H9 (cell line): ENCODE measurements at regions not wholly inside any gene's neighbourhood (a gene's known extent, or its start where the extent isn't known, plus 50 kb on each side); places are given as distances from the start of the nearest gene placed in this dataset.

Experiments used
- DNase-seq: peaks from one replicate; pipeline ENCODE4 v3.0.0-alpha.2; 2017
- H2AFZ ChIP-seq: one replicate; pipeline ENCODE4 v1.6.1; 2013; ENCODE audit warnings: mild to moderate bottlenecking, low read length, control low read depth, moderate library complexity
- H2AK5ac ChIP-seq: 2 replicates; pipeline ENCODE4 v1.6.1; 2013; ENCODE audit warnings: low read length, control low read depth, mixed read lengths; ENCODE audit not compliant: insufficient read length
- H2BK120ac ChIP-seq: one replicate; pipeline ENCODE4 v1.6.1; 2013; ENCODE audit warnings: low read depth, mild to moderate bottlenecking, low read length, control low read depth, inconsistent platforms; ENCODE audit not compliant: poor library complexity, severe bottlenecking
- H2BK12ac ChIP-seq: 2 replicates; pipeline ENCODE4 v1.6.1; 2013; ENCODE audit warnings: low read length, control low read depth, mixed read lengths, low read depth; ENCODE audit not compliant: insufficient read length
- H2BK15ac ChIP-seq: 2 replicates; pipeline ENCODE4 v1.6.1; 2013; ENCODE audit warnings: low read depth, low read length, control low read depth
- H2BK20ac ChIP-seq: one replicate; pipeline ENCODE4 v1.6.1; 2013; ENCODE audit warnings: low read depth, mild to moderate bottlenecking, low read length, control low read depth, inconsistent platforms; ENCODE audit not compliant: poor library complexity, severe bottlenecking
- H2BK5ac ChIP-seq: 2 replicates; pipeline ENCODE4 v1.6.1; 2013; ENCODE audit warnings: low read length, control low read depth, mixed read lengths; ENCODE audit not compliant: insufficient read length
- H3K14ac ChIP-seq: 2 replicates; pipeline ENCODE4 v1.6.1; 2013; ENCODE audit warnings: low read length, control low read depth; ENCODE audit not compliant: insufficient read depth
- H3K18ac ChIP-seq: 2 replicates; pipeline ENCODE4 v1.6.1; 2013; ENCODE audit warnings: low read depth, mild to moderate bottlenecking, mixed read lengths, low read length, control low read depth; ENCODE audit not compliant: insufficient read length
- H3K23ac ChIP-seq: 2 replicates; pipeline ENCODE4 v1.6.1; 2013; ENCODE audit warnings: low read length, control low read depth, mixed read lengths, low read depth; ENCODE audit not compliant: insufficient read length
- H3K23me2 ChIP-seq: 2 replicates; pipeline ENCODE4 v1.6.1; 2013; ENCODE audit warnings: low read depth, mild to moderate bottlenecking, mixed read lengths, low read length, control low read depth; ENCODE audit not compliant: insufficient read length, poor library complexity, severe bottlenecking
- H3K27ac ChIP-seq: 2 replicates; pipeline ENCODE4 v1.5.1; 2013; ENCODE audit warnings: low read length, control low read depth, mixed read lengths, low read depth; ENCODE audit not compliant: insufficient read length
- H3K27me3 ChIP-seq: 2 replicates; pipeline ENCODE4 v1.6.1; 2013; ENCODE audit warnings: low read length, control low read depth, inconsistent platforms; ENCODE audit not compliant: insufficient read depth
- H3K4ac ChIP-seq: 2 replicates; pipeline ENCODE4 v1.6.1; 2013; ENCODE audit warnings: low read depth, mild to moderate bottlenecking, control low read depth, inconsistent platforms, low read length, moderate library complexity
- H3K4me1 ChIP-seq: 2 replicates; pipeline ENCODE4 v1.6.1; 2013; ENCODE audit warnings: low read length, control low read depth, inconsistent platforms; ENCODE audit not compliant: insufficient read depth
- H3K4me2 ChIP-seq: 2 replicates; pipeline ENCODE4 v1.6.1; 2013; ENCODE audit warnings: low read length, control low read depth, mixed read lengths; ENCODE audit not compliant: insufficient read length, insufficient read depth
- H3K56ac ChIP-seq: 2 replicates; pipeline ENCODE4 v1.6.1; 2013; ENCODE audit warnings: low read depth, mild to moderate bottlenecking, mixed read lengths, low read length, control low read depth; ENCODE audit not compliant: insufficient read length
- H3K79me1 ChIP-seq: 2 replicates; pipeline ENCODE4 v1.6.1; 2013; ENCODE audit warnings: low read depth, mild to moderate bottlenecking, moderate library complexity, low read length, control low read depth, inconsistent platforms; ENCODE audit not compliant: insufficient read depth, poor library complexity, severe bottlenecking
- H3K79me2 ChIP-seq: 2 replicates; pipeline ENCODE4 v1.6.1; 2013; ENCODE audit warnings: low read length, control low read depth, inconsistent platforms; ENCODE audit not compliant: insufficient read depth
- H3K9ac ChIP-seq: 2 replicates; pipeline ENCODE4 v1.6.1; 2013; ENCODE audit warnings: low read length, control low read depth, mixed read lengths; ENCODE audit not compliant: insufficient read length; ENCODE audit errors: extremely low read depth
- H3K9me3 ChIP-seq: one replicate; pipeline ENCODE4 v1.6.1; 2013; ENCODE audit warnings: low read depth, low read length, inconsistent platforms; ENCODE audit not compliant: control insufficient read depth
- H3T11ph ChIP-seq: one replicate; pipeline ENCODE4 v1.6.1; 2013; ENCODE audit warnings: mild to moderate bottlenecking, low read length, control low read depth, inconsistent platforms
- H4K20me1 ChIP-seq: one replicate; pipeline ENCODE4 v1.6.1; 2013; ENCODE audit not compliant: control insufficient read depth, insufficient read length, insufficient read depth
- H4K5ac ChIP-seq: 2 replicates; pipeline ENCODE4 v1.6.1; 2013; ENCODE audit warnings: low read depth, mild to moderate bottlenecking, mixed read lengths, low read length, control low read depth; ENCODE audit not compliant: insufficient read length
- H4K8ac ChIP-seq: replicated peaks from 2 replicates; pipeline ENCODE4 v1.6.1; 2013; ENCODE audit warnings: low read length, control low read depth, mixed read lengths, low read depth; ENCODE audit not compliant: insufficient read length
- H4K91ac ChIP-seq: 2 replicates; pipeline ENCODE4 v1.6.1; 2013; ENCODE audit warnings: low read depth, mild to moderate bottlenecking, moderate library complexity, mixed read lengths, low read length, control low read depth; ENCODE audit not compliant: insufficient read length
- H3K27ac Mint-ChIP-seq, 3 experiments: 2 replicates in 2 of 3; 3 replicates in 1 of 3; pipeline ENCODE4 v1.8.0; 2020 to 2021; ENCODE audit warnings: mixed read lengths in 3 of 3, mild to moderate bottlenecking in 1 of 3, moderate library complexity in 1 of 3
- H3K27me3 Mint-ChIP-seq: 2 replicates; pipeline ENCODE4 v1.8.0; 2021; ENCODE audit warnings: low read depth, mild to moderate bottlenecking, moderate library complexity, mixed read lengths
- H3K36me3 Mint-ChIP-seq, 3 experiments: 2 replicates in 2 of 3; 3 replicates in 1 of 3; pipeline ENCODE4 v1.8.0; 2020 to 2021; ENCODE audit warnings: low read depth in 3 of 3, mixed read lengths in 3 of 3; ENCODE audit not compliant: insufficient read depth in 1 of 3
- H3K4me1 Mint-ChIP-seq, 2 experiments: 2 replicates each; pipeline ENCODE4 v1.8.0; 2020; ENCODE audit warnings: mixed read lengths in 2 of 2
- H3K4me3 Mint-ChIP-seq, 2 experiments: 2 replicates in 1 of 2; 3 replicates in 1 of 2; pipeline ENCODE4 v1.8.0; 2020 to 2021; ENCODE audit warnings: mild to moderate bottlenecking in 2 of 2, mixed read lengths in 2 of 2, moderate library complexity in 1 of 2
- H3K9me3 Mint-ChIP-seq, 2 experiments: 2 replicates in 1 of 2; 3 replicates in 1 of 2; pipeline ENCODE4 v1.8.0; 2020; ENCODE audit warnings: mild to moderate bottlenecking in 2 of 2, mixed read lengths in 2 of 2, moderate library complexity in 1 of 2
- CTCF ChIP-seq: fragments of 200-600 bp; sonication (generic); conservative IDR thresholded peaks from 3 replicates; pipeline ENCODE4 v1.8.0; 2021; ENCODE audit warnings: antibody characterized with exemption, mild to moderate bottlenecking
- WGBS: extraction: QIAGEN DNeasy Blood & Tissue Kit; methylation state at CpG from one replicate; pipeline ENCODE4 v1.1.7; 2013; ENCODE audit warnings: missing lambda C conversion rate, low lambda C conversion rate, mixed read lengths; ENCODE audit not compliant: insufficient read length; ENCODE audit errors: extremely low coverage; 5-methylcytosine and 5-hydroxymethylcytosine counted together

- Histone ChIP-seq H2BK12ac (no peak overlapping the region), H3K18ac (no peak overlapping the region), H3K27me3 (peaks cover 4% of the 10 kb centered on the region; the same call in 1 of the 2 replicates), H3K9ac (no peak overlapping the region), H3K23ac (no peak overlapping the region), H2AFZ (no peak overlapping the region), H3K27ac (no peak overlapping the region), H3K4me2 (no peak overlapping the region), H3K79me2 (no peaks in the 10 kb centered on the region), H3K23me2 (no peaks in the 10 kb centered on the region), H3K4ac (no peak overlapping the region), H3K14ac (no peak overlapping the region), H3T11ph (no peak overlapping the region), H3K79me1 (no peaks in the 10 kb centered on the region), H2BK20ac (no peak overlapping the region), H2BK5ac (no peak overlapping the region), H4K91ac (no peak overlapping the region), H4K20me1 (no peaks in the 10 kb centered on the region), H4K8ac (no peak overlapping the region), H2AK5ac (no peak overlapping the region), H4K5ac (no peak overlapping the region), H2BK15ac (no peak overlapping the region), H3K4me1 (no peaks in the 10 kb centered on the region), H2BK120ac (no peak overlapping the region), H3K9me3 (peaks cover 4% of the 10 kb centered on the region), H3K56ac (no peak overlapping the region)
- WGBS, result no CpG with 5 or more reads among the region's 1 CpG
- DNase-seq, result no peak
- H3K36me3 Mint-ChIP-seq, result no peaks in the 10 kb centered on the region; a peak in 1 of 7 replicates
- no peak for TF ChIP-seq CTCF
- H3K4me3 Mint-ChIP-seq, result no peak overlapping the region
- H3K27ac Mint-ChIP-seq, result no peak overlapping the region
- peaks cover 14% of the 10 kb centered on the region for H3K27me3 Mint-ChIP-seq
- no peaks in the 10 kb centered on the region for H3K4me1 Mint-ChIP-seq
- peaks cover 8 to 14% of the 10 kb centered on the region in 2 experiments; a peak in 4 of 5 replicates for H3K9me3 Mint-ChIP-seq
Measured at GRCh38 chr4:1475277-1476139, 69.3 kb upstream of the NKX1-1 start.
